ENCODE measurements at regions not wholly inside any gene's neighbourhood (a gene's known extent, or its start where the extent isn't known, plus 50 kb on each side); places are given as distances from the start of the nearest gene placed in this dataset.

GRCh38 chr16:85484347-85485300 lies 128.5 kb upstream of the GSE1 start:
- Histone ChIP-seq H3K23me2 (ENCODE audit: insufficient read length, low read depth, low read length, poor library complexity, severe bottlenecking) (no peaks in the 10 kb centered on the region), H3K9me3 (ENCODE audit: control insufficient read depth, low read depth, low read length) (no peaks in the 10 kb centered on the region), H2AK5ac (ENCODE audit: insufficient read length, low read length) (no peak overlapping the region), H2BK5ac (ENCODE audit: insufficient read length, low read length) (no peak overlapping the region), H3K4me1 (ENCODE audit: insufficient read depth, low read length) (no peaks in the 10 kb centered on the region), H3K14ac (ENCODE audit: insufficient read depth, low read length) (no peak overlapping the region; the same call in 1 of the 2 replicates), H3K4me2 (ENCODE audit: insufficient read depth, insufficient read length, low read length) (no peak overlapping the region), H3K27ac (ENCODE audit: insufficient read length, low read depth, low read length) (no peak overlapping the region), H3K4ac (ENCODE audit: low read depth, low read length) (no peak overlapping the region), H3K27me3 (ENCODE audit: insufficient read depth, low read length) (no peaks in the 10 kb centered on the region), H2BK120ac (ENCODE audit: low read depth, low read length, poor library complexity, severe bottlenecking) (no peak overlapping the region), H4K5ac (ENCODE audit: insufficient read length, low read depth, low read length) (no peak overlapping the region), H2BK12ac (ENCODE audit: insufficient read length, low read depth, low read length) (no peak overlapping the region), H4K8ac (replicated peaks; ENCODE audit: insufficient read length, low read depth, low read length) (no peak overlapping the region), H4K20me1 (ENCODE audit: control insufficient read depth, insufficient read depth, insufficient read length) (peaks cover 2% of the 10 kb centered on the region), H2AFZ (ENCODE audit: low read length) (no peak overlapping the region), H3K23ac (ENCODE audit: insufficient read length, low read depth, low read length) (no peak overlapping the region), H2BK15ac (ENCODE audit: low read depth, low read length) (no peak overlapping the region), H4K91ac (ENCODE audit: insufficient read length, low read depth, low read length) (no peak overlapping the region), H3K9ac (ENCODE audit: extremely low read depth, insufficient read length, low read length) (no peak overlapping the region), H2BK20ac (ENCODE audit: low read depth, low read length, poor library complexity, severe bottlenecking) (no peak overlapping the region), H3T11ph (ENCODE audit: low read length) (no peak overlapping the region), H3K79me1 (ENCODE audit: insufficient read depth, low read depth, low read length, poor library complexity, severe bottlenecking) (no peaks in the 10 kb centered on the region), H3K56ac (ENCODE audit: insufficient read length, low read depth, low read length) (no peak overlapping the region), H3K79me2 (ENCODE audit: insufficient read depth, low read length) (no peaks in the 10 kb centered on the region), H3K18ac (ENCODE audit: insufficient read length, low read depth, low read length) (no peak overlapping the region)
- H3K36me3 Mint-ChIP-seq (ENCODE audit: insufficient read depth in 1 of 3, low read depth in 3 of 3) = no peaks in the 10 kb centered on the region
- no peak for DNase-seq
- no peak overlapping the region for H3K4me3 Mint-ChIP-seq
- H3K27ac Mint-ChIP-seq = peak overlapping the region in 1 of 3 experiments; percentile 28; a peak in 3 of 7 replicates
- no CpG with 5 or more reads among the region's 30 CpGs for WGBS (ENCODE audit: extremely low coverage, insufficient read length, low lambda C conversion rate)
- no peaks in the 10 kb centered on the region for H3K9me3 Mint-ChIP-seq
- peaks cover 5 to 21% of the 10 kb centered on the region in 2 experiments; a peak in 3 of 4 replicates for H3K4me1 Mint-ChIP-seq
- H3K27me3 Mint-ChIP-seq (ENCODE audit: low read depth) = peaks cover 9% of the 10 kb centered on the region
- no peak for TF ChIP-seq CTCF (conservative IDR thresholded peaks at IDR 0.05)

Measured in H9 (cell line).